ENCODE measurements at regions not wholly inside any gene's neighbourhood (a gene's known extent, or its start where the extent isn't known, plus 50 kb on each side); places are given as distances from the start of the nearest gene placed in this dataset.
"Not testable (repeated sequence)": the region's sequence is repeated elsewhere in the genome, so short reads cannot be mapped to it uniquely, and the experiment has no call there.

- no peak for DNase-seq
Observed at GRCh38 chr21:28877318-28877884, 115.3 kb downstream of the LTN1 start.

- DNase-seq, result no peak
Observed at GRCh38 chr21:28875078-28875477, 117.6 kb downstream of the LTN1 start.

GRCh38 chr21:28872218-28872617 lies 120.5 kb downstream of the LTN1 start:
- DNase-seq, result no peak

- DNase-seq, result no peak
Observed at GRCh38 chr21:28871388-28872010, 121.2 kb downstream of the LTN1 start.

- no peak for DNase-seq
Observed at GRCh38 chr21:28867401-28867800, 125.3 kb downstream of the LTN1 start.

- DNase-seq, result no peak
Observed at GRCh38 chr21:28865488-28866186, 127.0 kb downstream of the LTN1 start.

- no peak for DNase-seq
Observed at GRCh38 chr21:28858424-28858823, 134.3 kb downstream of the LTN1 start.

- DNase-seq, result no peak
Observed at GRCh38 chr21:28857752-28858151, 134.9 kb downstream of the LTN1 start.

GRCh38 chr21:28856588-28857250 lies 136.0 kb downstream of the LTN1 start:
- DNase-seq, result no peak

GRCh38 chr21:28852706-28853105 lies 140.0 kb downstream of the LTN1 start:
- DNase-seq, result no peak

- no peak for DNase-seq
Observed at GRCh38 chr21:28851645-28852044, 141.0 kb downstream of the LTN1 start.

- DNase-seq, result not testable (repeated sequence)
Observed at GRCh38 chr21:28839237-28839636, 153.4 kb downstream of the LTN1 start.

GRCh38 chr21:28837426-28837825 lies 155.3 kb downstream of the LTN1 start:
- DNase-seq, result not testable (repeated sequence)

- DNase-seq, result not testable (repeated sequence)
Observed at GRCh38 chr21:28836588-28836987, 156.1 kb downstream of the LTN1 start.

- DNase-seq, result no peak
Observed at GRCh38 chr21:28834335-28835238, 158.1 kb downstream of the LTN1 start.

GRCh38 chr21:28833609-28834008 lies 159.1 kb downstream of the LTN1 start:
- DNase-seq, result no peak

GRCh38 chr21:28833182-28833581 lies 159.5 kb downstream of the LTN1 start:
- DNase-seq, result no peak

GRCh38 chr21:28832715-28833061 lies 160.0 kb downstream of the LTN1 start:
- DNase-seq, result no peak

GRCh38 chr21:28832013-28832714 lies 160.5 kb downstream of the LTN1 start:
- DNase-seq, result no peak

GRCh38 chr21:28828981-28829380 lies 163.7 kb downstream of the LTN1 start:
- no peak for DNase-seq

GRCh38 chr21:28828021-28828420 lies 164.7 kb downstream of the LTN1 start:
- no peak for DNase-seq

- no peak for DNase-seq
Observed at GRCh38 chr21:28827422-28827821, 165.3 kb downstream of the LTN1 start.
